ENCODE measurements at regions not wholly inside any gene's neighbourhood (a gene's known extent, or its start where the extent isn't known, plus 50 kb on each side); places are given as distances from the start of the nearest gene placed in this dataset.

DNA sequence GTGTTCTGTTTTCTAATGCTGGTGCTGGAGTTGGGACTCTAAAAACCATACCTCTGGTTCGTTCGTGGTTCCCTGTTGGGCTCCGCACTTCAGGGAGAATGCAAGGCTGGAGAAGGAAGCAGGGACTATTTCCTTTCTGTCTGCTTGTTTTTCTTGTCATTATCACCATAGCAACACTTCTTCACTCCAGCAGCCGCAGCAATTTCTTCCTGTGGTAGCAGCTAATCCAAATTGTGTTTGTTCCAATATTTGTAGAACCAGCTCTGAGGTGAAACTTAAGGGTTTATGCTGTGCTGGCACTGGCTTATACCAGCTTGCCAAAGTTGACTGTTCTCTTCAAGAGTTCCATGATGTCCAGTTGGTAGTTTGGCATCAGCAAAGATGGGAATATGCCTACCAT, 301.4 kb upstream of the SYT4 start:
- Histone ChIP-seq H3K9me2 (replicated peaks; ENCODE audit: insufficient read depth, low read length) (no peaks in the 10 kb centered on the region), H3K79me2 (ENCODE audit: insufficient read depth, low read length) (no peaks in the 10 kb centered on the region), H3K4me2 (ENCODE audit: low read depth, low read length, poor library complexity, severe bottlenecking) (no peak overlapping the region), H3K9me3 (ENCODE audit: insufficient read depth, low read length) (no peaks in the 10 kb centered on the region), H4K20me1 (ENCODE audit: low read depth, low read length) (no peaks in the 10 kb centered on the region), H3K9ac (ENCODE audit: low read length) (no peak overlapping the region), H3K27me3 (ENCODE audit: low read length) (no peaks in the 10 kb centered on the region), H3K27ac (ENCODE audit: low read depth, low read length) (no peak overlapping the region), H3K36me3 (ENCODE audit: low read length) (no peaks in the 10 kb centered on the region), H3F3A (ENCODE audit: insufficient read depth) (no peaks in the 10 kb centered on the region), H2AFZ (ENCODE audit: low read depth, low read length, severe bottlenecking) (no peak overlapping the region), H3K4me3 (ENCODE audit: insufficient read depth, low read length, poor library complexity, severe bottlenecking) (no peak overlapping the region)
- TF ChIP-seq EZH2phosphoT487 (conservative IDR thresholded peaks at IDR 0.05; ENCODE audit: low read length) (no peak), CTCF (IDR thresholded peaks at IDR 0.05; ENCODE audit: insufficient read depth, low read length, poor library complexity, severe bottlenecking) (no peak)

DNA sequence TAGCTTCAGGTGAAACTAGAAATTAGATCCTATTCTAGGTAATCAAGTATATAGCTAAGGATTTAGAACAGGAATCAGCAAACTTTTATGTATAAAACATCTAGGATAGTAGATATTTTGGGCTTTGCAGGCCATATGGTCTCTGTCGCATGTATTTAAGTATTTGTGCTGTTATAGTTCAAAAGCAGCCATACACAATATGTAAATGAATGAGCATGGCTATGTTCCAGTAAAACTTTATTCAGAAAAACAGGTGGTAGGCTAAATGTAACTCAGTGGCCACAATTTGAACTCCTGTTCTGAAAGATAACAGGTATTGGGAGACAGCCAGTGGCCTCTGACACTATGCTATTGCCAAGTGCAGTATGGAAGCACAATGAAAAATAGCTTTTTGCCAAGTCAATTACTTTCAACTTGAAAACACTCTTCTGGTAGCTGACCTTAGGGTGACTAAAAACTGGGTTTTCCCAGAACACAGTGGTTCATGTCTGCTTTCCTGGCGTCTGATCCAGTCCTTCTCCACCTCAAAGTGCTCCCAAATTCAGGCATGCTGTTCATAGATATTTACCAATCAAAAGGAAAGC, 304.7 kb upstream of the SYT4 start:
- TF ChIP-seq CTCF (IDR thresholded peaks at IDR 0.05; ENCODE audit: insufficient read depth, low read length, poor library complexity, severe bottlenecking) = no peak
- TF ChIP-seq EZH2phosphoT487 (conservative IDR thresholded peaks at IDR 0.05; ENCODE audit: low read length) = no peak
- no peak overlapping the region for H3K4me3 ChIP-seq (ENCODE audit: insufficient read depth, low read length, poor library complexity, severe bottlenecking)
- no peaks in the 10 kb centered on the region for H3K9me3 ChIP-seq (ENCODE audit: insufficient read depth, low read length)
- no peak overlapping the region for H3K27ac ChIP-seq (ENCODE audit: low read depth, low read length)
- no peaks in the 10 kb centered on the region for H3K27me3 ChIP-seq (ENCODE audit: low read length)
- H3K79me2 ChIP-seq (ENCODE audit: insufficient read depth, low read length) = no peaks in the 10 kb centered on the region
- H3K9me2 ChIP-seq (replicated peaks; ENCODE audit: insufficient read depth, low read length) = no peaks in the 10 kb centered on the region
- no peaks in the 10 kb centered on the region for H3K36me3 ChIP-seq (ENCODE audit: low read length)
- H3K4me2 ChIP-seq (ENCODE audit: low read depth, low read length, poor library complexity, severe bottlenecking) = no peak overlapping the region
- H3K9ac ChIP-seq (ENCODE audit: low read length) = no peak overlapping the region
- no peak overlapping the region for H2AFZ ChIP-seq (ENCODE audit: low read depth, low read length, severe bottlenecking)
- no peaks in the 10 kb centered on the region for H3F3A ChIP-seq (ENCODE audit: insufficient read depth)
- no peaks in the 10 kb centered on the region for H4K20me1 ChIP-seq (ENCODE audit: low read depth, low read length)

- H3F3A ChIP-seq (ENCODE audit: insufficient read depth) = no peaks in the 10 kb centered on the region
- H3K4me3 ChIP-seq (ENCODE audit: insufficient read depth, low read length, poor library complexity, severe bottlenecking) = no peak overlapping the region
- H3K4me2 ChIP-seq (ENCODE audit: low read depth, low read length, poor library complexity, severe bottlenecking) = no peak overlapping the region
- H3K79me2 ChIP-seq (ENCODE audit: insufficient read depth, low read length) = no peaks in the 10 kb centered on the region
- H3K9ac ChIP-seq (ENCODE audit: low read length) = no peak overlapping the region
- H3K9me2 ChIP-seq (replicated peaks; ENCODE audit: insufficient read depth, low read length) = no peaks in the 10 kb centered on the region
- no peaks in the 10 kb centered on the region for H3K36me3 ChIP-seq (ENCODE audit: low read length)
- no peak overlapping the region for H3K27ac ChIP-seq (ENCODE audit: low read depth, low read length)
- H3K9me3 ChIP-seq (ENCODE audit: insufficient read depth, low read length) = no peaks in the 10 kb centered on the region
- H2AFZ ChIP-seq (ENCODE audit: low read depth, low read length, severe bottlenecking) = no peak overlapping the region
- TF ChIP-seq EZH2phosphoT487 (conservative IDR thresholded peaks at IDR 0.05; ENCODE audit: low read length) (no peak), CTCF (IDR thresholded peaks at IDR 0.05; ENCODE audit: insufficient read depth, low read length, poor library complexity, severe bottlenecking) (peak; percentile 64)
- no peaks in the 10 kb centered on the region for H4K20me1 ChIP-seq (ENCODE audit: low read depth, low read length)
- H3K27me3 ChIP-seq (ENCODE audit: low read length) = no peaks in the 10 kb centered on the region
These were observed 310.4 kb upstream of the SYT4 start for GRCh38 chr18:43587538-43588153.

Measured in SU-DHL-6 (cell line).